ENCODE measurements at regions not wholly inside any gene's neighbourhood (a gene's known extent, or its start where the extent isn't known, plus 50 kb on each side); places are given as distances from the start of the nearest gene placed in this dataset.

- DNase-seq (ENCODE audit: low read depth) = no peak
- H3K4me3 ChIP-seq (ENCODE audit: control insufficient read depth, low read depth, low read length) = no peak overlapping the region
- TF ChIP-seq CTCF (IDR thresholded peaks at IDR 0.05; ENCODE audit: control insufficient read depth, insufficient read depth, low read depth, low read length, missing control alignments) = no peak
Measured at GRCh38 chrX:13372203-13372980, 52.5 kb upstream of the ATXN3L start.

GRCh38 chrX:13371186-13371585 lies 51.3 kb upstream of the ATXN3L start:
- no peak for DNase-seq (ENCODE audit: low read depth)
- H3K4me3 ChIP-seq (ENCODE audit: control insufficient read depth, low read depth, low read length) = no peak overlapping the region
- no peak for TF ChIP-seq CTCF (IDR thresholded peaks at IDR 0.05; ENCODE audit: control insufficient read depth, insufficient read depth, low read depth, low read length, missing control alignments)

- no peak for TF ChIP-seq CTCF (IDR thresholded peaks at IDR 0.05; ENCODE audit: control insufficient read depth, insufficient read depth, low read depth, low read length, missing control alignments)
- H3K4me3 ChIP-seq (ENCODE audit: control insufficient read depth, low read depth, low read length) = no peak overlapping the region
- DNase-seq (ENCODE audit: low read depth) = no peak
Measured at GRCh38 chrX:13370713-13371112, 50.9 kb upstream of the ATXN3L start.
